ENCODE measurements at regions not wholly inside any gene's neighbourhood (a gene's known extent, or its start where the extent isn't known, plus 50 kb on each side); places are given as distances from the start of the nearest gene placed in this dataset.
A peak's percentile ranks its signal among the peaks of the same experiment; 100 is the strongest.
"Not testable (repeated sequence)": the region's sequence is repeated elsewhere in the genome, so short reads cannot be mapped to it uniquely, and the experiment has no call there.

DNA sequence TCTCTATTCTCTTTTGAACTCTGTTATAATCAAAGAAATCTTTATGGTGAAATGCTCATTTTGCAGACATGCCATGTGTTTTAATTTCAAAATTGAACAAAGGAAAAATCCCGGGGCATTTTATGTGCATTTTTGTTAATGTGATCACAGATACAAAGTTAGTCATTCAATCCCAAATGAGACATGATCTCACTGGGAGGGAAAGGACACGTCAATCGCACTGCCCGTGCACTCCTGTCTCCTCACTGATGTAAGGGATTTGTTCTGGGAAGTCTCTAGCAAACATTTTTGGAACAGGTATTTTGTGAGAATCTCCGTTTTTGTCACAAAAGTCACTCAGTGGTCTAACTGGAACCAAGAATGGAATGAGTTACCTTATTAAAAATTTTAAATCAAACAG, 97.9 kb upstream of the RANBP6 start:
- Histone ChIP-seq H3K27ac (no peak overlapping the region), H3K4me1 (no peaks in the 10 kb centered on the region), H3K4me3 (no peak overlapping the region), H3K9me3 (no peaks in the 10 kb centered on the region), H3K36me3 (no peaks in the 10 kb centered on the region), H3K27me3 (no peaks in the 10 kb centered on the region)
- no peak for TF ChIP-seq POLR2A (IDR thresholded peaks at IDR 0.05)
- TF ChIP-seq CTCF (IDR thresholded peaks at IDR 0.05): no peak
- no peak for DNase-seq

GRCh38 chr9:6109986-6110385, 94.6 kb upstream of the RANBP6 start:
- Histone ChIP-seq H3K27ac (no peak overlapping the region), H3K27me3 (no peaks in the 10 kb centered on the region), H3K36me3 (no peaks in the 10 kb centered on the region), H3K9me3 (no peaks in the 10 kb centered on the region), H3K4me3 (no peak overlapping the region), H3K4me1 (no peaks in the 10 kb centered on the region)
- DNase-seq: no peak
- TF ChIP-seq POLR2A (IDR thresholded peaks at IDR 0.05) (no peak), CTCF (IDR thresholded peaks at IDR 0.05) (no peak)

DNA sequence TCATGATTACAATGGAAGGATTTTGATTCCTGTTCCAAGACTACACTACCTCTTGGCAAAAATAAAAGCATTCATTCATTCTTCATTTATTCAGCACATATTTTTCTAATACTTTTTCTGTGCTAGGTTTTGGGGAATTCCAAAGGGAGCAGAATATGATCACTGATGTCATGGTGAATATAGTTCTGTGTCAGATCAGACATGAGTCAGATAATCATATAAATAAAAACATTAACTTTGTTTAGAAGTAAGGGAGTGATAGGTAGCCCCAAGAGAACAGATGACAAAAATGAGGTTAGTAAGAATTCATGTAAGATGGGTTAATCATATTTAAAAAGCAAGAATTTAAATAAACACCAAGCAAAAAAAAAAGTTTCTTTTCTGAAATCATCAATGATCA, 94.1 kb upstream of the RANBP6 start:
- Histone ChIP-seq H3K4me1 (no peaks in the 10 kb centered on the region), H3K4me3 (no peak overlapping the region), H3K27me3 (no peaks in the 10 kb centered on the region), H3K27ac (no peak overlapping the region), H3K9me3 (no peaks in the 10 kb centered on the region), H3K36me3 (no peaks in the 10 kb centered on the region)
- no peak for DNase-seq
- TF ChIP-seq CTCF (IDR thresholded peaks at IDR 0.05) (no peak), POLR2A (IDR thresholded peaks at IDR 0.05) (no peak)

- no peak overlapping the region for H3K4me3 ChIP-seq
- peak in 2 of 6 experiments; percentile 3 to 11 for TF ChIP-seq CTCF (IDR thresholded peaks at IDR 0.05)
- no peak for TF ChIP-seq POLR2A (IDR thresholded peaks at IDR 0.05)
- no peak overlapping the region for H3K27ac ChIP-seq
- no peaks in the 10 kb centered on the region for H3K36me3 ChIP-seq
- DNase-seq: no peak
- H3K9me3 ChIP-seq: no peaks in the 10 kb centered on the region
- H3K27me3 ChIP-seq: no peaks in the 10 kb centered on the region
- no peaks in the 10 kb centered on the region for H3K4me1 ChIP-seq
Measured at GRCh38 chr9:6106711-6107339, 91.4 kb upstream of the RANBP6 start.

GRCh38 chr9:6105738-6106137, 90.3 kb upstream of the RANBP6 start:
- no peaks in the 10 kb centered on the region for H3K36me3 ChIP-seq
- no peak for DNase-seq
- no peaks in the 10 kb centered on the region for H3K27me3 ChIP-seq
- TF ChIP-seq POLR2A (IDR thresholded peaks at IDR 0.05) (no peak), CTCF (IDR thresholded peaks at IDR 0.05) (no peak)
- no peaks in the 10 kb centered on the region for H3K4me1 ChIP-seq
- H3K4me3 ChIP-seq: no peak overlapping the region
- no peak overlapping the region for H3K27ac ChIP-seq
- H3K9me3 ChIP-seq: no peaks in the 10 kb centered on the region

- H3K4me1 ChIP-seq, H3K27ac ChIP-seq, H3K27me3 ChIP-seq, H3K36me3 ChIP-seq, DNase-seq, H3K4me3 ChIP-seq, H3K9me3 ChIP-seq: not testable (repeated sequence)
Measured at GRCh38 chr9:6104406-6104805, 89.0 kb upstream of the RANBP6 start.

DNA sequence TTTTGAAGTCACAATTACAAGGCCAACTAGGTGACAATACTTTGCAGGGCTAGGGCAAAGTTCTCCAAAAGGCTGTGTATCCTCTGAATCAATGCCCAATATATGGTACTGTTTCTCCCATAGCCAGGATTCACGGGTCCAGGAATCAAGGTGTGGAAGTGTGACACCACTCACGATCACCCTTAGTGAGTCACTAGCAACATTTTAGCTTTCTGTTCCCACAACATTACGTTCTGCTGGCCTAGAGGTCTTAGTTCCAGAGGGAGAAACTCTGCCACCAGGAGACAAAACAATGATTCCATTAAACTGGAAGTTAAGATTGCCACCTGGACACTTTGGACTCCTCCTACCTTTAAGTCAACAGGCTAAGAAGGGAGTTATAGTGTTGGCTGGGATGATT, 88.5 kb upstream of the RANBP6 start:
- not testable (repeated sequence) for H3K9me3 ChIP-seq, H3K27me3 ChIP-seq, DNase-seq

GRCh38 chr9:6102336-6102987, 87.0 kb upstream of the RANBP6 start:
- H3K4me3 ChIP-seq, H3K27me3 ChIP-seq, H3K27ac ChIP-seq, H3K36me3 ChIP-seq, H3K4me1 ChIP-seq, DNase-seq, H3K9me3 ChIP-seq: not testable (repeated sequence)

More for the DNA sequence above, 88.5 kb upstream of the RANBP6 start:
- not testable (repeated sequence) for H3K27ac ChIP-seq, H3K36me3 ChIP-seq, H3K4me3 ChIP-seq, H3K4me1 ChIP-seq

GRCh38 chr9:6101725-6102124, 86.3 kb upstream of the RANBP6 start:
- H3K27ac ChIP-seq, H3K4me3 ChIP-seq, H3K27me3 ChIP-seq, H3K4me1 ChIP-seq, H3K36me3 ChIP-seq, H3K9me3 ChIP-seq, DNase-seq: not testable (repeated sequence)

- not testable (repeated sequence) for H3K9me3 ChIP-seq, H3K4me3 ChIP-seq, DNase-seq, H3K36me3 ChIP-seq, H3K27me3 ChIP-seq, H3K27ac ChIP-seq, H3K4me1 ChIP-seq
Measured at GRCh38 chr9:6099346-6099745, 83.9 kb upstream of the RANBP6 start.

Measured in Peyer's patch (tissue), 4 donors.